HCT116 (cell line): ENCODE measurements at regions not wholly inside any gene's neighbourhood (a gene's known extent, or its start where the extent isn't known, plus 50 kb on each side); places are given as distances from the start of the nearest gene placed in this dataset.
"Not testable (repeated sequence)": the region's sequence is repeated elsewhere in the genome, so short reads cannot be mapped to it uniquely, and the experiment has no call there.

ENCODE experiments used
- ATAC-seq: fragments of 200-7000 bp; cut with Tn5 transposase; 2 replicates; pipeline ENCODE4 v1.9.1; 2020; ENCODE audit warnings: mild to moderate bottlenecking, moderate library complexity
- BruUV-seq: library from RNA; stranded (reverse); fragments of 400-500 nt; replicated peaks from 2 replicates; lab custom pipeline; 2021; lab: Mats Ljungman, UMichigan
- CTCF ChIA-PET: fragments of 300-600 bp; sonication (Branson Sonifier 250); formaldehyde crosslinking; loops from one replicate; lab custom pipeline; 2021; ENCODE audit warnings: antibody characterized with exemption; lab: Charles Lee
- POLR2A ChIA-PET: fragments of 300-600, 350-600 bp; sonication (Branson Sonifier 250); formaldehyde crosslinking; loops from one replicate; lab custom pipeline; 2021; ENCODE audit warnings: antibody characterized with exemption; lab: Charles Lee
- RAD21 ChIA-PET, 2 experiments: fragments of 300-600 bp; sonication (Branson Sonifier 250); formaldehyde crosslinking; loops; one replicate each; lab custom pipeline; 2023; ENCODE audit warnings: low total read pairs in 2 of 2; ENCODE audit not compliant: uncharacterized antibody in 2 of 2, unreplicated experiment in 2 of 2, low non-redundant PET in 1 of 2; lab: Charles Lee
- DNase-seq: peaks from one replicate; pipeline ENCODE4 v3.0.0-alpha.2; 2010; ENCODE audit warnings: low read depth, low spot score
- H2AFZ ChIP-seq: fragments of 200-600 bp; shearing (Covaris generic), sonication (generic); 2 replicates; pipeline ENCODE4 v1.6.1; 2017; ENCODE audit warnings: low read depth, mixed run types, mixed read lengths, antibody characterized with exemption, low read length; ENCODE audit not compliant: poor library complexity, severe bottlenecking
- H3K27ac ChIP-seq: 2 replicates; pipeline ENCODE4 v1.5.1; 2012; ENCODE audit warnings: low read depth, low read length
- H3K27me3 ChIP-seq: fragments of 200-600 bp; sonication (generic); 2 replicates; pipeline ENCODE4 v1.6.1; 2016; ENCODE audit warnings: mixed run types, low read length, mixed read lengths; ENCODE audit not compliant: insufficient read depth
- H3K36me3 ChIP-seq, 2 experiments: fragments of 200-500 bp in 1 of 2; fragments of 200-600 bp in 1 of 2; sonication (Bioruptor generic) in 1 of 2; sonication (generic) in 1 of 2; 2 replicates each; pipeline versions ENCODE4 v1.5.1 to v1.6.1; 2014 to 2016; ENCODE audit warnings: low read length in 2 of 2, inconsistent platforms in 1 of 2, mixed read lengths in 1 of 2, mixed run types in 1 of 2; ENCODE audit not compliant: insufficient read depth in 2 of 2, control insufficient read depth in 1 of 2
- H3K4me1 ChIP-seq, 2 experiments: fragments of 200-600 bp in 1 of 2; sonication (generic) in 1 of 2; 2 replicates each; pipeline versions ENCODE4 v1.5.1 to v1.6.1; 2012 to 2017; ENCODE audit warnings: low read length in 2 of 2, inconsistent platforms in 1 of 2, mild to moderate bottlenecking in 1 of 2, mixed read lengths in 1 of 2, mixed run types in 1 of 2, moderate library complexity in 1 of 2; ENCODE audit not compliant: insufficient read depth in 2 of 2, control insufficient read depth in 1 of 2
- H3K4me2 ChIP-seq: fragments of 200-600 bp; sonication (generic); 2 replicates; pipeline ENCODE4 v1.6.1; 2017; ENCODE audit warnings: mixed run types, low read length, mixed read lengths
- H3K4me3 ChIP-seq, 2 experiments: fragments of 200-600 bp in 1 of 2; sonication (generic) in 1 of 2; replicated peaks in 1 of 2; 2 replicates each; pipeline ENCODE4 v1.5.1; 2011 to 2016; ENCODE audit warnings: low read length in 2 of 2, control low read depth in 1 of 2, low read depth in 1 of 2, mild to moderate bottlenecking in 1 of 2, mixed read lengths in 1 of 2, mixed run types in 1 of 2
- H3K79me2 ChIP-seq: fragments of 200-600 bp; sonication (generic); 2 replicates; pipeline ENCODE4 v1.6.1; 2017; ENCODE audit warnings: mild to moderate bottlenecking, mixed run types, low read length, moderate library complexity, mixed read lengths; ENCODE audit not compliant: insufficient read depth
- H3K9ac ChIP-seq: fragments of 200-600 bp; sonication (generic); 2 replicates; pipeline ENCODE4 v1.6.1; 2016; ENCODE audit warnings: low read length, mixed read lengths
- H3K9me2 ChIP-seq: fragments of 200-600 bp; sonication (generic), shearing (Covaris generic); 2 replicates; pipeline ENCODE4 v1.6.1; 2017; ENCODE audit warnings: mixed run types, mild to moderate bottlenecking, moderate library complexity; ENCODE audit not compliant: insufficient read depth
- H3K9me3 ChIP-seq, 2 experiments: fragments of 200-500 bp in 1 of 2; fragments of 200-600 bp in 1 of 2; sonication (Bioruptor generic) in 1 of 2; sonication (generic) in 1 of 2; 2 replicates each; pipeline ENCODE4 v1.6.1; 2014 to 2017; ENCODE audit warnings: low read length in 2 of 2, mixed read lengths in 2 of 2, inconsistent platforms in 1 of 2, low read depth in 1 of 2, mild to moderate bottlenecking in 1 of 2, mixed run types in 1 of 2, moderate library complexity in 1 of 2; ENCODE audit not compliant: control insufficient read depth in 1 of 2, insufficient read depth in 1 of 2
- H4K20me1 ChIP-seq: fragments of 200-600 bp; sonication (generic), shearing (Covaris generic); 2 replicates; pipeline ENCODE4 v1.6.1; 2017; ENCODE audit warnings: mixed run types, mild to moderate bottlenecking, moderate library complexity; ENCODE audit not compliant: insufficient read depth
- CEBPB ChIP-seq: IDR thresholded peaks from 2 replicates; pipeline ENCODE4 v1.6.1; 2012; ENCODE audit warnings: low read depth
- EGR1 ChIP-seq: IDR thresholded peaks from 2 replicates; pipeline ENCODE4 v1.6.1; 2012; ENCODE audit warnings: low read depth
- EZH2phosphoT487 ChIP-seq: fragments of 200-600 bp; IDR thresholded peaks from 2 replicates; pipeline ENCODE4 v1.6.1; 2018; ENCODE audit warnings: antibody characterized with exemption, borderline replicate concordance
- FOSL1 ChIP-seq: IDR thresholded peaks from 2 replicates; pipeline ENCODE4 v1.6.1; 2012; ENCODE audit warnings: low read depth
- JUND ChIP-seq: IDR thresholded peaks from 2 replicates; pipeline ENCODE4 v1.6.1; 2012
- POLR2A ChIP-seq: IDR thresholded peaks from 2 replicates; pipeline ENCODE4 v1.7.0; 2011; ENCODE audit warnings: borderline replicate concordance; ENCODE audit not compliant: insufficient read depth, insufficient read length; ENCODE audit errors: extremely low read depth
- RAD21 ChIP-seq: IDR thresholded peaks from 2 replicates; pipeline ENCODE4 v1.6.1; 2012; ENCODE audit warnings: low read depth, mild to moderate bottlenecking
- REST ChIP-seq: IDR thresholded peaks from 2 replicates; pipeline ENCODE4 v1.6.1; 2012; ENCODE audit warnings: low read depth
- SP1 ChIP-seq: IDR thresholded peaks from 2 replicates; pipeline ENCODE4 v1.6.1; 2012; ENCODE audit warnings: low read depth
- SRF ChIP-seq: IDR thresholded peaks from 2 replicates; pipeline ENCODE4 v1.6.1; 2012; ENCODE audit warnings: low read depth
- intact Hi-C: fragments of 100-400 bp; cut with micrococcal nuclease; formaldehyde crosslinking; loops from 2 replicates; pipeline ENCODE4 v1.10.0; 2022
- TF ChIP-seq, protein P1 (sequence below): IDR thresholded peaks from 2 replicates; pipeline ENCODE4 v1.6.1; 2011; ENCODE audit warnings: mild to moderate bottlenecking, low read length, moderate library complexity; ENCODE audit not compliant: insufficient replicate concordance; ENCODE audit errors: extremely low read depth

DNA sequence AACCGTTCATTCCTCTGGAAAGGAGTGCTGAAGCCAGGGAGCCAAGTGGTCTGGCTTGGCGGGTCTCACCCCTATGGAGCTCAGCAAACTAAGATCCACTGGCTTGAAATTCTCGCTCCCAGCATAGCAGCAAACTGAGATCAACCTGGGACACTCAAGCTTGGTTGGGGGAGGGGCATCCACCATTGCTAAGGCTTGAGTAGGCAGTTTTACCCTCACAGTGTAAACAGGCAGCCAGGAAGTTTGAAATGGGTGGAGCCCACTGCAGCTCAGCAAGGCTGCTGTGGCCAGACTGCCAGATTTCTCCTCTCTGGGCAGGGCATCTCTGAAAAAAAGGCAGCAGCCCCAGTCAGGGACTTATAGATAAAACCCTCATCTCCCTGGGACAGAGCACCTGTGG, 866.1 kb upstream of the ATXN7L3B start:
- intact Hi-C loops, ATAC-seq, H3K36me3 ChIP-seq, H3K79me2 ChIP-seq, H3K27ac ChIP-seq, RAD21 ChIA-PET, H3K27me3 ChIP-seq, H4K20me1 ChIP-seq, H2AFZ ChIP-seq, BruUV-seq, CTCF ChIA-PET, H3K4me2 ChIP-seq, POLR2A ChIA-PET, H3K4me1 ChIP-seq, DNase-seq, H3K9ac ChIP-seq, H3K4me3 ChIP-seq, H3K9me2 ChIP-seq, H3K9me3 ChIP-seq: not testable (repeated sequence)

DNA sequence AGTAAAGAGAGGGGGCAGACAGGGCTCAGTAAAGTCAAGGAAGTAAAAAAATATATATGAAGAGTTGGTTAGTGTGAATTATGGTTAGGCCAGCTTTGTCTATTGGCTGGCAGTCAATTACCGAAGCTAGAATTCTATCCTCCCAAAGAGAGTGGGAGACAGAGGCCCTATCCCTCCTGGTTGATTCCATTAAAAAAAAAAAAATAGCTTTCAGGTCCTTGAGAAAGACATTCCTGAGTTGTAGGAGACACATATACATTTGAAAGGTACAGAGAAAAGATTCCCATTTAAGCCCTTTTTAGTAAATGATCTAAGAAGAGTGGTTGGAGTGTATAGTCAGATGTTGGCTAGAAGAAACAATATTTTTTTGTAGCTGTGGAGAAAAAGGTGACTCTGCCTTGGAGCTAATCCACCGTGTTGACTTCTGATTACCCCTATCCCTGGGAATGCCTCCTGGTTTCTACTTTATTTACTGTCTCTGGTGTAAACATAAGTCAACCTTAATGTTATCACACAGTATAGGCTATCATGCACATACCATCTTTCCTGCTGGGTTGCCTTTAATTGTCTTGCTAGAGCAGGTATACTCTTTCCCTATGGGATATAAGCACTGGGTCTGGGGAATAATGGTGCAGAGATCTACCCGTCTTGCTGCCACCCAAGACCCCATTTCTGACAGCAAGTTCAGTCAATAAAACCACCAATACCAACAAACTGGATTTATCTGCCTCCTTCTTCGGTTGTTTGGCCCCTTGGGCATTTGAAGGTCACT, 859.9 kb upstream of the ATXN7L3B start:
- CTCF ChIA-PET, result no interaction called here
- ATAC-seq (no peak), DNase-seq (no peak)
- Histone ChIP-seq H3K27ac (no peak overlapping the region), H3K9me3 (no peaks in the 10 kb centered on the region), H4K20me1 (no peaks in the 10 kb centered on the region), H3K4me3 (no peak overlapping the region), H3K4me1 (no peaks in the 10 kb centered on the region), H3K27me3 (no peaks in the 10 kb centered on the region), H3K9me2 (no peaks in the 10 kb centered on the region), H3K36me3 (no peaks in the 10 kb centered on the region), H3K79me2 (no peaks in the 10 kb centered on the region), H3K9ac (no peak overlapping the region), H2AFZ (no peak overlapping the region), H3K4me2 (no peak overlapping the region)
- POLR2A ChIA-PET, result no interaction called here
- BruUV-seq, result no TSS peak
- TF ChIP-seq FOSL1 (no peak), SP1 (no peak), EGR1 (no peak), SRF (no peak), EZH2phosphoT487 (no peak), RAD21 (no peak), REST (no peak), POLR2A (no peak), CEBPB (no peak), JUND (no peak)
- TF ChIP-seq, protein P1, sequence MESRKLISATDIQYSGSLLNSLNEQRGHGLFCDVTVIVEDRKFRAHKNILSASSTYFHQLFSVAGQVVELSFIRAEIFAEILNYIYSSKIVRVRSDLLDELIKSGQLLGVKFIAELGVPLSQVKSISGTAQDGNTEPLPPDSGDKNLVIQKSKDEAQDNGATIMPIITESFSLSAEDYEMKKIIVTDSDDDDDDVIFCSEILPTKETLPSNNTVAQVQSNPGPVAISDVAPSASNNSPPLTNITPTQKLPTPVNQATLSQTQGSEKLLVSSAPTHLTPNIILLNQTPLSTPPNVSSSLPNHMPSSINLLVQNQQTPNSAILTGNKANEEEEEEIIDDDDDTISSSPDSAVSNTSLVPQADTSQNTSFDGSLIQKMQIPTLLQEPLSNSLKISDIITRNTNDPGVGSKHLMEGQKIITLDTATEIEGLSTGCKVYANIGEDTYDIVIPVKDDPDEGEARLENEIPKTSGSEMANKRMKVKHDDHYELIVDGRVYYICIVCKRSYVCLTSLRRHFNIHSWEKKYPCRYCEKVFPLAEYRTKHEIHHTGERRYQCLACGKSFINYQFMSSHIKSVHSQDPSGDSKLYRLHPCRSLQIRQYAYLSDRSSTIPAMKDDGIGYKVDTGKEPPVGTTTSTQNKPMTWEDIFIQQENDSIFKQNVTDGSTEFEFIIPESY, result no peak
- intact Hi-C loops, result no loop called here
- RAD21 ChIA-PET, result no interaction called here
